ENCODE measurements at regions not wholly inside any gene's neighbourhood (a gene's known extent, or its start where the extent isn't known, plus 50 kb on each side); places are given as distances from the start of the nearest gene placed in this dataset.

DNA sequence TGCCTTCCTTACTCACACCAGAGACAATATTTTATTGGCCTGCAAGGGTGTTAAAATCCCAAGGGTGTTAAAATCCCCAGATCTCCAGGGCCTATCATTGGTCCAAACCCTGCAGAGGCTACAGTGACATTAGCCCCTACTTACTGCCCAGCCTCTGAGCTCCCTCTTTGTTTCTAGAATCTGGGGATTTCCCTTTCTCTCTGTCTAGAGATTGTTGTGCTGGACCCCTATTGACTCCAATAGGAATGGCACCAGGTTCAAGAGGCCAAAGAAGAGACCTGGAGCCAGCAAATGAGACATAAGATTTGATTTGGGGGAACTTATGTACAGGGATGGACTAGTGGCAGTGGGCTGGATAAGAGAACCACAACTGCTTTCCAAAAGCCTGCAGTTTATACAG, 53.3 kb upstream of the ZBED3 start (continued):
- TF ChIP-seq, protein P1, sequence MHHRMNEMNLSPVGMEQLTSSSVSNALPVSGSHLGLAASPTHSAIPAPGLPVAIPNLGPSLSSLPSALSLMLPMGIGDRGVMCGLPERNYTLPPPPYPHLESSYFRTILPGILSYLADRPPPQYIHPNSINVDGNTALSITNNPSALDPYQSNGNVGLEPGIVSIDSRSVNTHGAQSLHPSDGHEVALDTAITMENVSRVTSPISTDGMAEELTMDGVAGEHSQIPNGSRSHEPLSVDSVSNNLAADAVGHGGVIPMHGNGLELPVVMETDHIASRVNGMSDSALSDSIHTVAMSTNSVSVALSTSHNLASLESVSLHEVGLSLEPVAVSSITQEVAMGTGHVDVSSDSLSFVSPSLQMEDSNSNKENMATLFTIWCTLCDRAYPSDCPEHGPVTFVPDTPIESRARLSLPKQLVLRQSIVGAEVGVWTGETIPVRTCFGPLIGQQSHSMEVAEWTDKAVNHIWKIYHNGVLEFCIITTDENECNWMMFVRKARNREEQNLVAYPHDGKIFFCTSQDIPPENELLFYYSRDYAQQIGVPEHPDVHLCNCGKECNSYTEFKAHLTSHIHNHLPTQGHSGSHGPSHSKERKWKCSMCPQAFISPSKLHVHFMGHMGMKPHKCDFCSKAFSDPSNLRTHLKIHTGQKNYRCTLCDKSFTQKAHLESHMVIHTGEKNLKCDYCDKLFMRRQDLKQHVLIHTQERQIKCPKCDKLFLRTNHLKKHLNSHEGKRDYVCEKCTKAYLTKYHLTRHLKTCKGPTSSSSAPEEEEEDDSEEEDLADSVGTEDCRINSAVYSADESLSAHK (CRISPR knock-in tag; IDR thresholded peaks at IDR 0.05; ENCODE audit: borderline replicate concordance): no peak
- TF ChIP-seq ZNF331 (CRISPR knock-in tag; IDR thresholded peaks at IDR 0.05): no peak
- TF ChIP-seq MED1 (CRISPR knock-in tag; IDR thresholded peaks at IDR 0.05): no peak

- WGBS (ENCODE audit: low lambda C conversion rate): 76% methylated on average over 2 of the region's 5 CpGs
- no peaks in the 10 kb centered on the region for H3K36me3 ChIP-seq (replicated peaks in 1 of 2; ENCODE audit: control insufficient read depth in 1 of 2, insufficient read depth in 2 of 2, low read length in 2 of 2)
- H3K9me3 ChIP-seq (ENCODE audit: low read length): no peaks in the 10 kb centered on the region
- H3K9ac ChIP-seq (ENCODE audit: insufficient read depth, low read depth, low read length): no peak overlapping the region
- in situ Hi-C loops (cut with HindIII; ENCODE audit: extremely low pct_ligation_motif_present, low pct_unique_long_range_greater_than_20kb) (no loop called here), intact Hi-C loops (cut with micrococcal nuclease; ENCODE audit: unreplicated experiment) (no loop called here)
- TF ChIP-seq ZKSCAN5 (CRISPR knock-in tag; IDR thresholded peaks at IDR 0.05): no peak
- no peak for TF ChIP-seq ZNF329 (CRISPR knock-in tag; IDR thresholded peaks at IDR 0.05; ENCODE audit: low read depth)
- no peak for TF ChIP-seq PRMT3 (CRISPR knock-in tag; IDR thresholded peaks at IDR 0.05; ENCODE audit: borderline replicate concordance, low read depth)
- TF ChIP-seq EZH2 (conservative IDR thresholded peaks at IDR 0.05; ENCODE audit: low read depth, low read length): no peak
- no peak for TF ChIP-seq PAF1 (CRISPR knock-in tag; IDR thresholded peaks at IDR 0.05)
- TF ChIP-seq BCLAF1 (IDR thresholded peaks at IDR 0.05): no peak
- H3K79me2 ChIP-seq (ENCODE audit: insufficient read depth, low read length): no peaks in the 10 kb centered on the region
- no peaks in the 10 kb centered on the region for H4K20me1 ChIP-seq (ENCODE audit: insufficient read depth, low read length)
- no peak overlapping the region for H3K27ac ChIP-seq (ENCODE audit: extremely low read length, insufficient read depth, low read length)
- no peaks in the 10 kb centered on the region for H3K27me3 ChIP-seq (ENCODE audit: control insufficient read depth in 1 of 2, insufficient read depth in 2 of 2, low read length in 2 of 2)
- no peak overlapping the region for H3K4me3 ChIP-seq (replicated peaks in 1 of 3; ENCODE audit: insufficient read depth in 1 of 3, low read depth in 2 of 3, low read length in 3 of 3)
- ATAC-seq (no peak), FAIRE-seq (no peak), DNase-seq (ENCODE audit: low spot score) (no peak)
- ChIA-PET POLR2A (no interaction called here), CTCF (ENCODE audit: low intra/inter-chr PET ratio, low total read pairs) (no interaction called here)
- H3K4me2 ChIP-seq (ENCODE audit: low read depth, low read length): no peak overlapping the region
- no peaks in the 10 kb centered on the region for H3K4me1 ChIP-seq (ENCODE audit: insufficient read depth, low read length)
- BruUV-seq (replicated peaks): no TSS peak
- no peak overlapping the region for H2AFZ ChIP-seq (ENCODE audit: low read length)
These were observed 51.9 kb upstream of the ZBED3 start for GRCh38 chr5:77139001-77139400.

Small RNA genes lying in the stretch of these regions (small RNA-seq; reads per million reads assigned to genes)
- 0 reads per million in 3 experiments for gene HMGB1P35 (ENCODE audit: insufficient read depth in 2 of 3, insufficient read length in 3 of 3, low read depth in 2 of 3, low replicate concordance in 1 of 3)
